ENCODE measurements at regions not wholly inside any gene's neighbourhood (a gene's known extent, or its start where the extent isn't known, plus 50 kb on each side); places are given as distances from the start of the nearest gene placed in this dataset.

DNA sequence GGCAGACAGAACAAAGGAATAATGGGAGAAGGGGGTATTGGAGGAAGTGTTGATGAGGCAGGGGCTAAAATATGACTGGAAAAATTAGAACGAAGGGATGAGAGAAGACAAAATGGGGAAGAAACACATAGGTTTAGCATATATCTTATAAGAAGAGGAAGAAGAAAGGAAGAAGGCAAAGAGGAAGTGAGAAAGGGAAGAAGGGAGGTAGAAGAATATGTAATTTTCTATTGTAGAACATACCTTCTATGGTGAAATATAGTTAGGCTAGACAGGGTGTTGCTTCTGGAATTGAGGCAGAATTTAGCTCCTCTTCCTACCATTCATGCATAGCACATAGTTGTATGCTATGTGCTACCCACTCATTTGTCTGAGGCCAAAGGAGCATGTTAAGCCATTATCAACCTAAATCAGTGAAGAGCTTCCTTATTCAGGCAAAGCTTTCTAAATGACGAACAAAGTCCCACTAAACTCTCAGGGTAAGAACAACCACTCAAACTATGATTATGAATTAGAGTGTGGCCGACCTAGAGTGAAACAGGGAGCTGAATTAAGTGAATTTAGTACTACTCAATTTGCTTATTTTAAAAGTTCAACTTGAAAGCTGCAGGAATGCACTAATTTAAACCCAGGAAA is 180.9 kb upstream of the GALNT5 start:
- no peak for DNase-seq

DNA sequence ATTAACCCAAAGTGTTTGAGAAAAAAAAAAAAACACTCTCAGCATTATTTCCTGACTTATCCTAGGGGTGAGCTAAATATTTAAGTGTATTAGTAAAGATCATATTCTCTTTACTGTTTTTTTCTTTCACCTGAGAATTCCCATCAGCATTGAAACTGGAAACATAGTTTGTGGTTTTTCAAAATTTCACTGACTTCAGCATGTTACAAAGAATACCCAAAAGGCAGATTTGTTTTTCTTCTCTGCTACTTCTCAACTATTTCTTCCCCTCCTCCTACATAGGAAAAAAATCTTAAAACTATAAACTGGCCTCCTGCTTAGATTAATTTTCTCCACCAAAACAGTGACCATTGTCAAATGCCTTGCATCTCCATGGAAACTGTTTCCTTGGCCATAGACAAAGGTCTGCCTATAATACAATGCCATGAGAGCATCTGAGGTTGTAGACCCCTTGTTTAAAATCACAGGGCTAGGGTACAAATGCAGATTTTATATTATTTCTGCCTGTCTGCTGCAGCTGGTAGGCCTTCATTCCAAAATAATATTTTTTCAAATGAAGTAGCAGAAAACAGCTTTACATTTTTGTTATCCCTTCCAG is 179.7 kb upstream of the GALNT5 start:
- no peak for DNase-seq

DNA sequence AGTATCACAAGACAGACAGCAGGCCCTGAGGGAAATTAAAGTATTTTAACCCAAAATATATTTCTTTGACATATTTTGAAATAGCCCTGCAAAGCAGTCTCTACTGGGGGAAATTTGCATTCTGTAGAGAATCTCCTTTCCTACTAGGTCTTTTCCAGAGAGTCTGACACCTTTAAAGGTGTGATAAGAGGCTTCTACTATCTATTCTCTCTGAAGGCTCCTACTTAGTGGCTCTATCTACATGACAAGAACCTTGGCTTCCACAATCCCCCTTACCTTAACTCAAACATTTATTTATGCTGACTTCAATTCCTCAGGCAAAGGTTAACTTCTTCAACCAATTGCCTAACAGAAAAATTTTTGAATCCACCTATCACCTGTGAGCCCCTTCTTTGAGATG is 174.6 kb upstream of the GALNT5 start:
- DNase-seq, result no peak

DNA sequence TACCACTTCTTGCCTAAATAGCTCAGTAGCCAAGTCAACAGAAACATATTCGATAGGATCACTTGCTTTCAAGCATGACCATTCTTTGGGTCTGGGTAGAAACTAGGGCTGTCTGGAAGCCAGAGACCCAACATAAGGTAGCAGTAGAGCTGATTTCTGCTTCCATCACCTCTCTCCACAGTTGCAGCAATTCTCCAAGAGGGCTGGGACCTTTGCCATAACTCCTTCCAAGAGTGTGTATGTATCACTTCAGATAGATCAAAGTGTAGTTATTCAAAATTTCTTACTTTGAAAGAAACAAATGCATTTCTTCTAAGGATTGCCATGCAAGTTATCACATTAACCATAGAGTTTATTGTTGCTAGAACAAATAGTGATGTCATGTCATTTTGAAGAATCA is 172.0 kb upstream of the GALNT5 start:
- no peak for DNase-seq

DNA sequence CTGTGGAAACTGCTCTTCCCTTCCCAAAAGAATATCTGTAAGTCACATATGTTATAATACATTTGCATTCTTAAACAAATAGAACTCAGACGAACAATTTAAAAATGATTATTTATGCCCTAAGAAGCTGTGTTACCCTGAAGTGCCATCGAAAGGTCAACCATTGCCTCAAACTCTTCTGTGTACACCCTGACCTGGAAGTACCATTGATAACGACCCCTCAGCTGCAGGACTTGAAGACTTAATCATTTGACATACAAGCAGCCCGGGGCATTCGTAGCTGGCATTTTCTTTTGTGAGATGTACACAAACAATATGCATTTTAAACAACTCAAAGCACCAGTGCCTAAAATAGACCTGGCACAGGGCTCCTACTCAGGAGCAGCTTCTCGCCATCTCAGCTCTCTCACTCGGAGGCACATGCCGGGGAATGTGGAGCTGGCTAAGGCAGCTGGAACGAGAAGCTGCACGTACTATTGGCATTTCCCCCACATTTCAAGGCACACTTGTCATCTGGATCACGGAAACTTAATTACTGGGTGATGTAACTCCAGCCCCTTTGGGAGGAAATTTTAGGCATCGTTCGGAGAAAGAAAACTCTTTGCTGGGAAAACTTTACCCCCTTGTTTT is 170.0 kb upstream of the GALNT5 start:
- DNase-seq, result no peak

DNA sequence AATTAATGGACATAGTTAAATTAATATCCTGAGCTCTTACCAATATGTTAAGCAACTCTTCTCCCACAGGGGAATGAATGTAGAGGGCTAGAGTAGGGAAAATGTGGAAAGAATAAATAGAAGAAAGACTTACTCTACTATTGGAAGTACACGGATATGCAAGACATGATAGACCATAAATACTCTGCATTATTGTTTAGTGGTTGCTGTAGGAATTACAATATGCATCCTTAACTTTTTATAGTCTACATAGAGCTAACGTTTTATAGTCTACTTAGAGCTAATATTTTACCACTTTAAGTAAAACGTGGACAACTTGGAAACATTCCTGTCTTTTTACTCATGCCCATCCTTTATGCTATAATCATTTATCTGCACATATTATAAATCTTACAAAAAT is 163.8 kb upstream of the GALNT5 start:
- DNase-seq, result no peak

DNA sequence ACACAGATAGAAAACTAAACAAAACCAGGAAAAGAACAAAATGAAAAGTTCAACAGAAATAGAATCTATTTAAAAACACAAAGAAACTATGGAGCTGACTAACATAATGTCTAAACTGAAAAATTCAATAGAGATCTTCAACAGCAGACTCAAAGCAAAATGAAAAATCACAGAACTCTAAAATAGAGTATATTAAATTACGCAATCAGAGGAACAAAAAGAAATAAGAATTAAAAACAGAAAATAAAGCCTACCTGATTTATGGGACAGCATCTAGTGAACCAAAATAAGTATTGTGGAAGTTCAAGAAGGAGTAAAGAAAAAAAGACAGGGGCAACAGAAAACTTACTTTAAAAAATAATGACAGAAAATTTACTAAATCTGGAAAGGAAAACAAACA is 152.1 kb upstream of the GALNT5 start:
- no peak for DNase-seq

DNA sequence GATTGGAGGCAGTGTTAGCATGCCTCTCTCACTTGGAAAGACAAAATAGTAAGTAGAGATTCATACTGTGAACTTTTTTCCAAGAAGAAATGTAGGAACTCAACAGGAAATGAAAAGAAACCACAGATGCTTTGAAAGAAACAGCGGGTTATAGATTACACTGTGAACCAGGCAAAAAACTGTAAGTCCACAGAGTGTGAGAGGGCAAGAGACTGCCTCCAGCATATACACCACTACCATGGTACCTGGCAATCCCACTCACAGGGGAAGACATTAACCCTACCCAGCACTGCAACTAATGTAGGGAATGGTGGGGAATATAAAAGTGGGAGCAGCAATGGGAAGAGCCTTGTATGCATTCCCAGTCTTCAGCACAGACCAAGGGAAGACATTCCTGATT is 150.6 kb upstream of the GALNT5 start:
- no peak for DNase-seq

DNA sequence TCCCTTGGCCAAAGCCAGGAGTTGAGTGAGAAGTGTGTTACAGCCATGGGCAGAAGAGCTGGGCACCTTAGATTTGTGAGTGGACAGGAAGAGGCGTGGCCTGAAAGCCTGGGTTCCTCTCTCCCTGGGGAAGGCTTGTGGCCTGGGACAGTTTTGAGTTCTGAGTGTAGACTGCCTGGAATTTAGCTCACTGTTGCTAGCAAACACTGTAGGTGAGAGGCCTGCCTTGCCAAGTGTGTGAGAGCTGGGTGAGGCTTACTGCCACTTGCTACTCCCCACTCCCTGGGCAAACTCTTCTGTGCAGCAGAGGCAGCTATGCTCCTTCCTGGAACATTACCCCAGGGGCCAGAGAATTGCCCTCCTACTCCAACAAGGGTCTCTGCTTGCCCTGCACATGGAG is 150.0 kb upstream of the GALNT5 start:
- peak; percentile 41 for DNase-seq

DNA sequence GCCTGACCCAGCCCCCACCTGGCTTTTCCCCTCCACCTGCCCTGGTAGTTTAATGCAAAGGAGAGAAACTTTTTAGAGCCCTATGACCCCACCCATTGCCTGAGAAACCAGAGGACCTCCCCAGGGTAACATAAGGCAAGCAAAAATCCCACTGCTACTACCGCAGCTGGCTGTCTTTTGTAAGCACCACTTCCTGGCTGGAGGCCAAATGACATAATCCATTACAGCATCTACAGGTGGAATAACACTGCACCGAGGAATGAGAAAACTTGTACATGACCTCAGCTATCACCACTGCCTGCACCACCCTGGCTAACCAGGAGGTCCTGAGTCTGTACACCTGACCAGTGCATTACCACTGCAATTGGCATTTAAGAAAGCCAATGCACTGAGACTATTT is 149.6 kb upstream of the GALNT5 start:
- peak; percentile 88 for DNase-seq

DNA sequence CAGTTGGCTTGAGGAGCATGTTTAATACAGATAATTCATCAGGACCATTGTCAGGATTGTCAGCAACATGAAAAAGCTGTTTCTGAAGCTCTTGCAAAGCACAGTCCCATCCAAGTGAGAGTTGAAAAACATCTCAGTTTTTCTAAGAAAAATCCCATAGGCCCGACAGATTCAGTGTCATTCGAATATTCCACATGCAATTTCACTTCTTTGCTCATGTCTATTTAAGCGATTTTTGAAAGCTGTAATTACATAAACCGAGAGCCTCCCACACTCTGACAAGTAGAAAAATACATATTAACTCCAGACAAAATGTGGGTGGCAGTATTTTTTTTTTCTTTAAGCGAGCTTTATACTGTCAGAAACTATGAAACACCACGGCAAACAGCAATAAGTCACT is 134.7 kb upstream of the GALNT5 start:
- DNase-seq, result no peak

DNA sequence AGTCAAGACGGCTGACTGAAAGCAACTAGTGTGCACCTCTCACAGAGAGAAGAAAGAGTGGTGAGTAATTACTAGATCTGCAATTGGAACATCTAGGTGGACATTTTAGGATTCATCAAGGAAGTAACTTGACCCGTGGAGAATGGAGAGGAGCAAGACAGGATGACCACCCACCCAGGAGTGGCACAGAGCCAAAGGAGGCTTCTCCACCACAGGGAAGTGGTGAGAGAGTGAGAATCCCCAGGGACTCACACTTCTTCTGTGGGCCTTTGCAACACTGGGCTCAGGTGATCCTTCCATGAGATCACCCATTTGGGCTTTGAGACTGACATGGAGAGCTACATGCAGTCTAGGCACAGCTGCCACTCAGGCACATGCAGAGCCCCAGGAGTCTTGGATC is 132.8 kb upstream of the GALNT5 start:
- no peak for DNase-seq

DNA sequence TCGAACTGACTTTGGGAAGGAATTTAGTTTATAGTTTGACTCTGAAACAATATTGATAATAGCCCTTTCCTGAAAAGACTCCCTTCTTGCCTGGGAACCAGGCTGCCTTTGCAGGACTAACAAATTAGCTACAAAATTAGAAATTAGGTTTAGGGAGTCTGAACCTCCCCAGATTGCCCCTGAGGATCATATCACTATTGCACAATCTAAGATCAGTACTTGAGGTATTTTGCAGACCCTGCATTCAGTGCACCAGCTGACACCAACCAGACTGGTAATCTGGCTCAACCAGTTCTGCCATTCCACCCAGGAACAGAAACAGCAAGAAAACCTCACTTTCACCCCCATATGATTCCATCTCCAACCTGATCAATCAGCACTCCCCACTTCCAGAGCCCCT is 131.8 kb upstream of the GALNT5 start:
- no peak for DNase-seq

DNA sequence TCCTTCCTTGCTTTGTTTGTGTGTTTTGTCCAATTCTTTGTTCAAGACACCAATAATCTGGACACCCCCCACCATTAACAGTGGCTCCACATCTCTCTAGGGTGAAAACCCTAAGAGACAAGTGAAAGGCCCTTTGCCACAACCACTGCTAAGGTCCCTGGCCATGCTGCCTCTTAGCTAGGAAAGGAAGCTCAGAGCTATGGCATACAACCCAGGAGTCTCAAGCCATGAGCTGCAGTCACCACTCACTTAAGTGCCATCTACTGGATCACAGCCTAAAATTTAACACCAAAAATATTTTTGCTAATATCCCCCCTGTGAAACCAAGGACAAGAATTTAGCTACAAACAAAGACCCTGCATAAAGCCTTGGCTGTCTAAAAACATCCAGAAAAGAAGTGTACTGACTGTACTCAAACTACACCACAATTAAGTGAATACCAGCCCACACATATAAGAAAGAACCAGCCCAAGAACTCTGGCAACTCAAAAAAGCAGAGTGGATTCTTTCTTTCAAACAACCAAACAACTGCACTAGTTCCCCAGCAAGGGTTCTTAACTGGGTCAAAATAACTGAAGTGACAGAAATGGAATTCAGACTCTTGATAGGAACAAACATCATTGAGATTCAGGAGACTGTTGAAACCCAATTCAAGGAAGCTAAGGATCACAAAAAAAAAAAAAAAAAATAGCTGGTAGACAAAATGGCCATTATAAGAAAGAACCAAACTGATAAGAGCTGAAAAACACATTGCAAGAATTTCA is 130.1 kb upstream of the GALNT5 start:
- no peak for DNase-seq

DNA sequence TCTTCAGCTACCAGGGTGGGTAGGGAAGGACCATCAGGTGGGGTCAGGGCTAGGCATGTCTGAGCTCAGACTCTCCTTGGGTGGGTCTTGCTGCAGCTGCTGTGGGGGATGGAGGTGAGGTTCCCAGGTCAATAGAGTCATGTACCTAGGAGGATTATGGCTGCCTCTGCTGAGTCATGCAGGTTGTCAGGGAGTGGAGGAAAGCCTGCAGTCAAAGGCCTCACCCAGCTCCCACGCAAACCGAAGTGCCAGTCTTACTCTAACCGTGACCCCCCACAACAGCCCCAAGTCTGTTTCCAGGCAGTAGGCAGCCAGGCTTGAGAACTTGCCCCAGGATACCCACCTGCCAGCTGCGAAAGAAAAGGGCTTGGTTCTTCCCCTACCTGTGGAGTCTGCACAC is 113.6 kb upstream of the GALNT5 start:
- DNase-seq, result no peak

DNA sequence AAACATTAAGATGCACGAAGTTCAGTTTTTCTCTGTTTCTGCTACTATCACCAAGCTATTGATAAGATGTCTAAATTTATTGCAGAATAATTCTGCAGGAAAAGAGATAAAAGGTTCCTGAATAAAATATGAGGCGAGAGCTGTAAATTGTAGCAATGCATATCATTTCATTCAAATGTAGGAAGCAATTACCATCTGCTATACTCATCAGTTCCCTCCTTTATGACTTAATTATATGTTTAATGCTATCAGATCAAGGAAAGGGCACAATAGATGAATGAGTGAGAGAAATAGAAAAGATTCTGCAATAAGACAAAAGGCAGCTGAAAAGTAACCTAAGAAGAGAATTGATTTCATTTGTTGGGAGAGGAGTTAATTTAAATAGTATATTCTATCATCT is 108.2 kb upstream of the GALNT5 start:
- no peak for DNase-seq

DNA sequence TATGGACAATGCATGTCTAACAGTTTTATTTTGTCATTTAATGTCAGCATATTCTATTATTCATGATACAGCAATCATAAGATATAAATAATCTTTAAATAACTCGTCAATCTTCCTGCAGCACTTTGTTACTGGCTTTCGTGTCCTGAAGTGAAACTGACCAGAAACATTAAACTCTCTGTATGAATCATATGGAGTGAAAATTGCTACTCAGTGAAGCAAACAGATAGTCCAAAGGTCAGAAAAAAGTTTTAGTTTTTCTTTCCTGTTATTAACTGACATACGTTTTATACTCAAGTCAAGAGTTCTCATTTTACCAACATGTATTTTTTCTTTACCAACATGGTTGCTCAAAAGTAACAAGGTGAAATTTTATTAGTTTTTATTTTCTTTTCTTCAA is 106.8 kb upstream of the GALNT5 start:
- no peak for DNase-seq

DNA sequence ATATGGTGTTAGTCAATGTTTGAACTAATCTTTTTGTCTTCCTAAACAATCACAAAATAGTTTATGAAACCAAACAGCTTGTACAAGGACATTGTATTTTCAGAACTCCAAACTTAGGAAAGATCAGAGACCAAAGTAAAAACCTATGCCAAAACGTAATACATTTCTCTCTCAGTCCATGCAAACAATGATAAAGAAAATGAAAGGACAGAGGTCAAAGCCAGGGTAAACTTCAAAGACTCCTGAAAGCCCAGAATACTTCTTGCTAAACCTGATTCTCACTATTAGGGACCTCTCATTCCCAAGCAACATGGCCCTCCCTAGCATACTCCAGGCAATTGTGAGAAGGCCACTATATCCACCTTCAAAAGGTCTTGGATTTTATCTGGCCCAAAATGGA is 105.1 kb upstream of the GALNT5 start:
- no peak for DNase-seq

DNA sequence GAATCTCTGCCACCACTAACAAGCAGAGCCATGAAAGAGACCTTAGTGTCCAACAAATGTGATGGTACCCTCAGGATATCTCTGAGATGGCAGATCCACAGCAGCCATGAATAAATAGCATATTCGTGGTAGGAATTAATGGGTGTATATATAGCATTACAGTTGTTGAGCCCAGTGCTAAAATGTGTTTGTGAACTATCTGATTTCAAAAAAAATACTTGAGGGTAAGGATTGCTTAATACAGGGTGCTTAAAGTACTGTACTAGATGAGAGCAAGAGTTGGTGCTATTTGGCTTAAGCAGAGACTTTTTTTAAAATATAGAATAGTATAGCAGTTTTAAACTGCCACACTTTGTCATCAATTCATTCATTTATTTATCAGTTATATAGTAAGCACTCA is 101.5 kb upstream of the GALNT5 start:
- DNase-seq, result no peak

DNA sequence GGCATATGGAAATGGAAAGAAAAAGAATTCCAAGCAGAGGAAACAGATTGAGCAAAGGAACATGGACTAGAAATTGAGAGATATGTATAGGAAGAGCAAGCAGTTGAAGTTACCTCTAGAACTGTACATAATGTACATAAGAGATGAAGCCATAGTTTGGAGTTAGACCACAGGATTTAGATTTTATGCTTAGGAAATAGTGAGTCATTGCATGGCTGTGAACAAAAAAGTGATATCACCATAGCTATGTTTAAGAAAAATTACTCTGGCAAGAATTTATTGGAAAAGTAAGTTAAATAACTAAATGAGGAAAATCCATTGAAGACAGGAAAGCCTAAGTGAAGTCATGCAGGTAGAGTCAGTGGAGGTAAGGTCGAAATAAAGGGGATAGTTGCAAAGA is 99.4 kb upstream of the GALNT5 start:
- DNase-seq, result no peak

DNA sequence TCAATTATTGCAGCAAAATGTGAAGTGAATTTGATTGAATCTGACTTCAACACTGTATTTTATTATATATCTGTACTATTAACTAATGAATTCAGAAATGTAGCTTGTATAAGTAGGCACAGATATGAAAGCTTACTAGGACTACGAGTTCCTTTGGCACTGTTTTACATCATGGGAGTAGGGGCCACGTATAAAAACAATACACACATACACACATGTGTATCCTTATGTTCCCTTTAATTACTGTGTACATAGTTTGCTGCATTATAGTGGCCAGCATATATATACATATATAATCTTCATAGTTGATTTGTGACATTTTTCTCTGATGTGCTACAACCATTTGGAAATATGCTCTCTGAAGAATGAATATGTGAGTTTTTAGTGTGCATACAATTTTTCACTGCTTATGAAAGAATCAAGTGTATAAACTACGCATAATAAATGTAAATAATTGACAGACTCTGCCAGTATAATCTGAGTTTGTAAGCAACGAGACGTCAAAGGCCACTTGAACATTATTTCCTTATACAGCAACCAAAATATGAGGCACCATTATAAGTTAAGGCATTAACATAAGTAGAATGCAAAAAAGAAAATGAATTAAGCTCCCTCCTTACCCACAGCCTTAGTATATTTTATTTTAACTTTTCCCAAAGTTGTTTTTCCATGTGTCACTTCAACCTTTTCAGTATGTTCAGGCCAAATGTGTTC is 98.1 kb upstream of the GALNT5 start:
- DNase-seq, result no peak

DNA sequence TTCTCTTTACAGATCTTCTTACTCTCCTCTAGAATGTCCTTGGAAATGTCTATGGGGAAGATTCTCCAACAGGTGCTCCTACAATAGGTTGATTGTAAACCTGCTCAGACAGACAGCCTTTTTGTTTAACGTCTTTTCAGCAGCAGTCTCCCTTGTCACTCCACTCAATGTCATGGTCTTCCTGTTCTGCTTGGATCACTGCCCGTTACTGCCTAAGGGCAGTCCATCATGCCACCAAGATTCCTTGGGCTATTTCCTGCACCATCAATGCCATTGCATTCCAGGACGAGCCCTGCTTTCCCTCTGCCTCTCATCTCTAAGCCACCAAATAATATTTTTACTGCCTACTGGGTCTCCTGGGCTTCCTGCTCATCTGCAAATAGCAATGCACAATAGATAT is 97.4 kb upstream of the GALNT5 start:
- peak; percentile 1 for DNase-seq

DNA sequence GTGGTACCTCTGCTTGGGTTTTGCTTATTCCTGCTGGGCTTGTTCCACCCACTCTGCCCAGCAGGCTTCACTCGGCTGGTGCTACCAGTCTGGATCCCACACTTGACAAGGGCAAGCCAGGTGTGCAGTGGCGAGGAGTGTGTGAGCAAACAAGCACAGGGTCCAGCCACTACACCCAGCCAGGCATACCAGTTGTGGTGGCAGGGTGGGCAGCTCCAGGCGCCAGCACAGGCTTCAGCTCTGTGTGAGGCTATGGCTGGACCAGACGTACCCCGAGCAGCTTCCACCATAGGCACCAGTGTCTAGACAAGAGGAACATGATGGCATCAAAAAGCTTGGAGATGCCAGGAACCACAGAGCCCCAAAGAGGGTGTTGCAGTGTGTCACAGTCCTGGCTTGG is 93.1 kb upstream of the GALNT5 start:
- DNase-seq, result no peak

DNA sequence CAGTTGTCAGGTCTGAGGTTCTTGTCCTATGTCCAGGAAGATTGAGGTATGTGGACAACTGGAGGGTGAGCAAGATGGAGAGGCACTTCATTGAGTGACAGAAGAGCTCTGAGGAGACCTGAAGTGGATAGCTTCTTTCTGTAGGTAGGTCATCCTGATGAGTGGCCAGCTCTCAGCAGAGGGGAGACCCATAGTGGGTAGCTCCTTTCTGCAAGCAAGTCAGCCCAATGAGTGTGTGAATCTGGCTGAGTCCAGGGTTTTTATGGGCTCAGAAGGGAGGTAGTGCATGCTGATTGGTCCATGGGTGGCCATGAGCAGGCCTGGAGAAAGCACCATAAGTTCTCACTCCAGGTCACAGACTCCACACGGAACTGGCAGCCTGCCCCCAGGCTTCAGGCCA is 92.6 kb upstream of the GALNT5 start:
- no peak for DNase-seq

All from NCI-H2029 (cell line).